ENCODE measurements at regions not wholly inside any gene's neighbourhood (a gene's known extent, or its start where the extent isn't known, plus 50 kb on each side); places are given as distances from the start of the nearest gene placed in this dataset.
"Not testable (repeated sequence)": the region's sequence is repeated elsewhere in the genome, so short reads cannot be mapped to it uniquely, and the experiment has no call there.

DNA sequence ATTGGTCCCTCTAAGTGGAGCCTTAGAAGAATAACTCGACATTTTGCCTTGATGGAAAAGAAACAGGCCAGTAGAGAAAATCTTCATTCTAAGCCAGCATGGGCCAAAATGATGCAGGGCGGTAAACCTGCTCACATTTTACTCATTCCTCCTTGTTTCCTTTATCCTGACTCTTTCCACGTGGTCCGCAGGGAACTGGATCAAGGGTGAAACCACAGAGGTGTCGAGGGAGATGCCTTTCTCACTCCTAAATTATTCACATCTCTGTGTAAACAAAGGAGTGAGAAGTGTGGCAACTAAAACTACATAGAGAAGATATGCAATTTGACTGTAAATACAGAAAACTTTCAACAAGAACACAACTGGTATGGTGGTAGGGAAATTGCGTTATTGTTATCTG lies 81.2 kb upstream of the DPY19L1 start:
- H3K36me3 Mint-ChIP-seq (ENCODE audit: low read depth); H3K4me1 ChIP-seq (ENCODE audit: control insufficient read depth, insufficient read depth, low read length); H3K27me3 Mint-ChIP-seq (ENCODE audit: insufficient read depth); H3K4me3 ChIP-seq (ENCODE audit: low read length); H3K4me1 Mint-ChIP-seq; H3K27me3 ChIP-seq (ENCODE audit: control insufficient read depth, insufficient read depth, low read length, poor library complexity, severe bottlenecking); H3K9me3 ChIP-seq (ENCODE audit: control insufficient read depth, low read length); H3K4me3 Mint-ChIP-seq; H3K9me3 Mint-ChIP-seq; H3K36me3 ChIP-seq (ENCODE audit: control insufficient read depth, insufficient read depth, low read length); H3K27ac ChIP-seq (ENCODE audit: low read depth, low read length); H3K9ac ChIP-seq (ENCODE audit: extremely low read depth, low read length, poor library complexity, severe bottlenecking); H3K27ac Mint-ChIP-seq: not testable (repeated sequence)
- WGBS, 2 experiments (ENCODE audit: insufficient coverage in 1 of 2, insufficient read length in 1 of 2), result 61 to 83% methylated on average over 1 to 4 of the region's 6 CpGs
- DNase-seq, result peak; percentile 53

DNA sequence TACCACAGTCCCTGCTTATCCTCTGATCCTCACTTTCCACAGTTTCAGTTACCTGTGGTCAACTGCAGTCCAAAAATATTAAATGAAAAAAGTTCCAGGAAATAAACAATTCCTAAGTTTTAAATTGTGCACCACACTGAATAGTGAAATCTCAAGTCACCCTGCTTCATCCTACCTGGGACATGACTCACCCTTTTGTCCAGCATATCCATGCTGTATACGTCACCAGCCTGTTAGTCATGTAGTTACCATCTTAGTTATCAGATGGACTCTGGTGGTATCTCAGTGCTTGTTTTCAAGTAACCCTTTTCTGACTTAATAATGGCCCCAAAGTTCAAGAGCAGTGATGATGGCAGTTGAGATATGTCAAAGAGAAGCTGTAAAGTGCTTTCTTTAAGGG lies 69.4 kb upstream of the DPY19L1 start:
- H3K4me3 Mint-ChIP-seq; H3K27ac Mint-ChIP-seq; H3K4me1 ChIP-seq (ENCODE audit: control insufficient read depth, insufficient read depth, low read length); H3K9me3 ChIP-seq (ENCODE audit: control insufficient read depth, low read length); H3K36me3 ChIP-seq (ENCODE audit: control insufficient read depth, insufficient read depth, low read length); H3K4me1 Mint-ChIP-seq; H3K27me3 ChIP-seq (ENCODE audit: control insufficient read depth, insufficient read depth, low read length, poor library complexity, severe bottlenecking); DNase-seq; H3K9me3 Mint-ChIP-seq; H3K9ac ChIP-seq (ENCODE audit: extremely low read depth, low read length, poor library complexity, severe bottlenecking); H3K36me3 Mint-ChIP-seq (ENCODE audit: low read depth); H3K27ac ChIP-seq (ENCODE audit: low read depth, low read length); H3K4me3 ChIP-seq (ENCODE audit: low read length): not testable (repeated sequence)
- WGBS, 2 experiments (ENCODE audit: insufficient coverage in 1 of 2, insufficient read length in 1 of 2), result 100% methylated on average over 1 of the region's 1 CpG; no CpG with 5 or more reads in 1 of the 2 experiments
- peaks cover 11% of the 10 kb centered on the region for H3K27me3 Mint-ChIP-seq (ENCODE audit: insufficient read depth)

DNA sequence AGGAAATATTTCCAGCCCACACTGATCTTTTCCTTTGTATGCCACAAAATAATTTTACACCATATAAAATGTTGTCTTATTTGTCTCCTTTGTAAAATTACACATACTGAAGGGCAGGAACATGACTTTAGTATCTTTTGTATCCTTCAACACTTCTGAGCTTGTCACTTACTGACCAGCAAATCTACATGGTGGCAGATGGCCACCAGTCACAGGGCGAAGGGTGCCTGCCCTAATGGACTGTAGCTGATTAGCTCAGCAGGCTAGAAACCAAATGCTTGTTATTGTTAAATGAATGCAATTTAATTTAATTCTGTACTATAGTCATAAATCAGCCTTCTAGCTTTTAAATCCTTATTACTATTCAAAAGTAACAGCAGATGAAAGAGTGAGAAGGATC lies 68.2 kb upstream of the DPY19L1 start:
- not testable (repeated sequence) for H3K27me3 ChIP-seq (ENCODE audit: control insufficient read depth, insufficient read depth, low read length, poor library complexity, severe bottlenecking); H3K4me1 ChIP-seq (ENCODE audit: control insufficient read depth, insufficient read depth, low read length); H3K36me3 Mint-ChIP-seq (ENCODE audit: low read depth); H3K9me3 ChIP-seq (ENCODE audit: control insufficient read depth, low read length); H3K9me3 Mint-ChIP-seq; H3K36me3 ChIP-seq (ENCODE audit: control insufficient read depth, insufficient read depth, low read length); H3K4me3 Mint-ChIP-seq; DNase-seq; H3K27ac Mint-ChIP-seq; H3K27ac ChIP-seq (ENCODE audit: low read depth, low read length); H3K4me1 Mint-ChIP-seq; H3K4me3 ChIP-seq (ENCODE audit: low read length); H3K9ac ChIP-seq (ENCODE audit: extremely low read depth, low read length, poor library complexity, severe bottlenecking)
- H3K27me3 Mint-ChIP-seq (ENCODE audit: insufficient read depth), result peaks cover 20% of the 10 kb centered on the region
- 96% methylated on average over 1 of the region's 1 CpG; no CpG with 5 or more reads in 1 of the 2 experiments for WGBS, 2 experiments (ENCODE audit: insufficient coverage in 1 of 2, insufficient read length in 1 of 2)

DNA sequence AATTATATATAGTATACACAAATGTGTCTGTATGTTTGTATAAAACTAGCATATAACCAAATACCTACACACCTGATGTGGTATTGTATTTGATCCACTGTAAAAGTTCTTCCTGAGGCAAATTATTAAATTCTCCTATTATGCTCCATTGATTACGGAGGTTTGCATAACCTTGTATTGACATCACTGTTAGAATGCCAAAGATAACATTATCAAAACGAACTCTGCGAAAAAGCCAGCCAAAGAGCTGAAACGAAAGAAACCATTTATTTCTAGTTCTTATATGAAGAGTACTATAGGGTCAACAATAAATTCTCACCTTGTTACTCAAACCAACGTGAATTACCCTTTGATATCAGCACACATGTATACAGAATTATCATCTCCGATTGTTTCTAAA lies 65.6 kb upstream of the DPY19L1 start:
- 78 to 92% methylated on average over 2 to 4 of the region's 6 CpGs for WGBS, 2 experiments (ENCODE audit: insufficient coverage in 1 of 2, insufficient read length in 1 of 2)
- not testable (repeated sequence) for H3K27ac Mint-ChIP-seq; H3K9ac ChIP-seq (ENCODE audit: extremely low read depth, low read length, poor library complexity, severe bottlenecking); DNase-seq; H3K9me3 Mint-ChIP-seq; H3K4me1 ChIP-seq (ENCODE audit: control insufficient read depth, insufficient read depth, low read length); H3K9me3 ChIP-seq (ENCODE audit: control insufficient read depth, low read length); H3K36me3 ChIP-seq (ENCODE audit: control insufficient read depth, insufficient read depth, low read length); H3K4me3 ChIP-seq (ENCODE audit: low read length); H3K27me3 ChIP-seq (ENCODE audit: control insufficient read depth, insufficient read depth, low read length, poor library complexity, severe bottlenecking); H3K27ac ChIP-seq (ENCODE audit: low read depth, low read length); H3K36me3 Mint-ChIP-seq (ENCODE audit: low read depth); H3K4me3 Mint-ChIP-seq; H3K4me1 Mint-ChIP-seq
- peaks cover 28% of the 10 kb centered on the region for H3K27me3 Mint-ChIP-seq (ENCODE audit: insufficient read depth)

DNA sequence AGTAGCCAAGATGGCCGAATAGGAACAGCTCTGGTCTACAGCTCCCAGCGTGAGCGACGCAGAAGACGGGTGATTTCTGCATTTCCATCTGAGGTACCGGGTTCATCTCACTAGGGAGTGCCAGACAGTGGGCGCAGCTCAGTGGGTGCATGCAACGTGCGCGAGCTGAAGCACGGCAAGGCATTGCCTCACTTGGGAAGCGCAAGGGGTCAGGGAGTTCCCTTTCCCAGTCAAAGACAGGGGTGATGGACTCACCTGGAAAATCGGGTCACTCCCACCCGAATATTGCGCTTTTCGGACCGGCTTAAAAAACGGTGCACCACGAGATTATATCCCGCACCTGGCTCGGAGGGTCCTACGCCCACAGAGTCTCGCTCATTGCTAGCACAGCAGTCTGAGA lies 55.7 kb upstream of the DPY19L1 start:
- H3K27ac ChIP-seq (ENCODE audit: low read depth, low read length); H3K9me3 ChIP-seq (ENCODE audit: control insufficient read depth, low read length); H3K36me3 Mint-ChIP-seq (ENCODE audit: low read depth); H3K36me3 ChIP-seq (ENCODE audit: control insufficient read depth, insufficient read depth, low read length); H3K4me1 Mint-ChIP-seq; H3K4me3 ChIP-seq (ENCODE audit: low read length); H3K27me3 ChIP-seq (ENCODE audit: control insufficient read depth, insufficient read depth, low read length, poor library complexity, severe bottlenecking); H3K9ac ChIP-seq (ENCODE audit: extremely low read depth, low read length, poor library complexity, severe bottlenecking); H3K27me3 Mint-ChIP-seq (ENCODE audit: insufficient read depth); H3K4me1 ChIP-seq (ENCODE audit: control insufficient read depth, insufficient read depth, low read length): not testable (repeated sequence)
- peak; percentile 47 for DNase-seq
- Mint-ChIP-seq H3K4me3 (peak overlapping the region; percentile 47), H3K9me3 (peaks cover 13% of the 10 kb centered on the region), H3K27ac (peak overlapping the region; percentile 30)
- 94 to 95% methylated on average over 17 to 23 of the region's 23 CpGs for WGBS, 2 experiments (ENCODE audit: insufficient coverage in 1 of 2, insufficient read length in 1 of 2)

All from endodermal cell (in vitro differentiated cells).